HG03520 (cell line): ENCODE measurements at regions not wholly inside any gene's neighbourhood (a gene's known extent, or its start where the extent isn't known, plus 50 kb on each side); places are given as distances from the start of the nearest gene placed in this dataset.

Experiments used
- ATAC-seq: cut with Tn5 transposase; IDR thresholded peaks from one replicate; pipeline ENCODE4 v1.9.1; 2021; ENCODE audit warnings: mild to moderate bottlenecking, moderate library complexity; ENCODE audit not compliant: unreplicated experiment

GRCh38 chr2:15856318-15856717, 84.0 kb upstream of the MYCN start:
- ATAC-seq = no peak

GRCh38 chr2:15858466-15858865, 81.9 kb upstream of the MYCN start:
- no peak for ATAC-seq

- ATAC-seq = no peak
These were observed 80.2 kb upstream of the MYCN start for GRCh38 chr2:15860051-15860663.

- no peak for ATAC-seq
These were observed 79.6 kb upstream of the MYCN start for GRCh38 chr2:15860760-15861159.

GRCh38 chr2:15861172-15861822, 79.1 kb upstream of the MYCN start:
- no peak for ATAC-seq

- no peak for ATAC-seq
These were observed 78.5 kb upstream of the MYCN start for GRCh38 chr2:15861898-15862297.

GRCh38 chr2:15863089-15863488, 77.3 kb upstream of the MYCN start:
- ATAC-seq = no peak

GRCh38 chr2:15863494-15864175, 76.7 kb upstream of the MYCN start:
- ATAC-seq = no peak

- ATAC-seq = no peak
These were observed 76.1 kb upstream of the MYCN start for GRCh38 chr2:15864176-15864769.

GRCh38 chr2:15865923-15866322, 74.4 kb upstream of the MYCN start:
- ATAC-seq = no peak

GRCh38 chr2:15866563-15867193, 73.7 kb upstream of the MYCN start:
- no peak for ATAC-seq

- no peak for ATAC-seq
These were observed 72.9 kb upstream of the MYCN start for GRCh38 chr2:15867194-15868171.

GRCh38 chr2:15868186-15868585, 72.2 kb upstream of the MYCN start:
- ATAC-seq = no peak

GRCh38 chr2:15868704-15869103, 71.6 kb upstream of the MYCN start:
- ATAC-seq = no peak

GRCh38 chr2:15869396-15869795, 71.0 kb upstream of the MYCN start:
- ATAC-seq = no peak

GRCh38 chr2:15869871-15870270, 70.5 kb upstream of the MYCN start:
- ATAC-seq = no peak

- no peak for ATAC-seq
These were observed 69.8 kb upstream of the MYCN start for GRCh38 chr2:15870565-15870964.

GRCh38 chr2:15871239-15871783, 69.0 kb upstream of the MYCN start:
- no peak for ATAC-seq

- no peak for ATAC-seq
These were observed 67.5 kb upstream of the MYCN start for GRCh38 chr2:15872854-15873253.

GRCh38 chr2:15874321-15874720, 66.0 kb upstream of the MYCN start:
- ATAC-seq = no peak
